PFSK-1 (cell line): ENCODE measurements at regions not wholly inside any gene's neighbourhood (a gene's known extent, or its start where the extent isn't known, plus 50 kb on each side); places are given as distances from the start of the nearest gene placed in this dataset.

Source experiments
- FOXP2 ChIP-seq: optimal IDR thresholded peaks from 2 replicates; pipeline ENCODE3; 2011; ENCODE audit warnings: borderline replicate concordance, control low read depth, inconsistent platforms; ENCODE audit not compliant: insufficient read depth; ENCODE audit errors: extremely low read length, extremely low read depth
- POLR2AphosphoS5 ChIP-seq: IDR thresholded peaks from 2 replicates; pipeline ENCODE4 v1.6.1; 2012; ENCODE audit warnings: low read depth, mild to moderate bottlenecking, control low read depth, low read length, moderate library complexity
- SIN3A ChIP-seq: IDR thresholded peaks from 2 replicates; pipeline ENCODE4 v1.6.1; 2012; ENCODE audit warnings: mild to moderate bottlenecking, low read length, moderate library complexity, borderline replicate concordance; ENCODE audit not compliant: insufficient read depth
- TAF1 ChIP-seq: IDR thresholded peaks from 2 replicates; pipeline ENCODE4 v1.6.1; 2012; ENCODE audit warnings: low read length, control low read depth, borderline replicate concordance; ENCODE audit not compliant: insufficient read depth
- TF ChIP-seq, protein P1 (sequence below), 2 experiments: IDR thresholded peaks; 2 replicates each; pipeline versions ENCODE4 v1.6.1 to v1.8.0; 2011 to 2012; ENCODE audit warnings: low read depth in 2 of 2, low read length in 2 of 2, control low read depth in 1 of 2, inconsistent platforms in 1 of 2, mild to moderate bottlenecking in 1 of 2, moderate library complexity in 1 of 2; ENCODE audit not compliant: insufficient read depth in 1 of 2

DNA sequence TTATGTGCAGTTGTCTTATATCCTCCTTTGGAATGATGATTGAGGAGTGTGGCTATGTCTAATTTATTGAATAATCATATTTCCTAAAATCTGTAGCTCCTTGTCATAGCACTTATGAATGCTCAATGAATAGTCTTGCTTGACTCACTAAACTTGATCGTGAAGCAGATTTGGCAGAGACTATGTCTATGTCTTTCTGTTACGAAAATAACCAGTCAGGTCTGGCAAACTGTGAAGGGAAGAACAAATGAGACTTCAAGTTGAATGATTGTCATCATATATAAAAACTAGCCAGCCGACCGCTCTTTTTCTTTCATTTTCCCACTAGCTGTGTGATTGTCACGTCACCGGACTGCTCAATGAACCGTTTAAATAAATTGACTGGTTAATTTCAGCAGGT lies 1303.9 kb upstream of the GJE1 start:
- TF ChIP-seq SIN3A (no peak), POLR2AphosphoS5 (no peak), TAF1 (no peak), FOXP2 (no peak)
- TF ChIP-seq, protein P1, sequence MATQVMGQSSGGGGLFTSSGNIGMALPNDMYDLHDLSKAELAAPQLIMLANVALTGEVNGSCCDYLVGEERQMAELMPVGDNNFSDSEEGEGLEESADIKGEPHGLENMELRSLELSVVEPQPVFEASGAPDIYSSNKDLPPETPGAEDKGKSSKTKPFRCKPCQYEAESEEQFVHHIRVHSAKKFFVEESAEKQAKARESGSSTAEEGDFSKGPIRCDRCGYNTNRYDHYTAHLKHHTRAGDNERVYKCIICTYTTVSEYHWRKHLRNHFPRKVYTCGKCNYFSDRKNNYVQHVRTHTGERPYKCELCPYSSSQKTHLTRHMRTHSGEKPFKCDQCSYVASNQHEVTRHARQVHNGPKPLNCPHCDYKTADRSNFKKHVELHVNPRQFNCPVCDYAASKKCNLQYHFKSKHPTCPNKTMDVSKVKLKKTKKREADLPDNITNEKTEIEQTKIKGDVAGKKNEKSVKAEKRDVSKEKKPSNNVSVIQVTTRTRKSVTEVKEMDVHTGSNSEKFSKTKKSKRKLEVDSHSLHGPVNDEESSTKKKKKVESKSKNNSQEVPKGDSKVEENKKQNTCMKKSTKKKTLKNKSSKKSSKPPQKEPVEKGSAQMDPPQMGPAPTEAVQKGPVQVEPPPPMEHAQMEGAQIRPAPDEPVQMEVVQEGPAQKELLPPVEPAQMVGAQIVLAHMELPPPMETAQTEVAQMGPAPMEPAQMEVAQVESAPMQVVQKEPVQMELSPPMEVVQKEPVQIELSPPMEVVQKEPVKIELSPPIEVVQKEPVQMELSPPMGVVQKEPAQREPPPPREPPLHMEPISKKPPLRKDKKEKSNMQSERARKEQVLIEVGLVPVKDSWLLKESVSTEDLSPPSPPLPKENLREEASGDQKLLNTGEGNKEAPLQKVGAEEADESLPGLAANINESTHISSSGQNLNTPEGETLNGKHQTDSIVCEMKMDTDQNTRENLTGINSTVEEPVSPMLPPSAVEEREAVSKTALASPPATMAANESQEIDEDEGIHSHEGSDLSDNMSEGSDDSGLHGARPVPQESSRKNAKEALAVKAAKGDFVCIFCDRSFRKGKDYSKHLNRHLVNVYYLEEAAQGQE (IDR thresholded peaks at IDR 0.05; ENCODE audit: insufficient read depth in 1 of 2, low read depth in 2 of 2, low read length in 2 of 2) = no peak

DNA sequence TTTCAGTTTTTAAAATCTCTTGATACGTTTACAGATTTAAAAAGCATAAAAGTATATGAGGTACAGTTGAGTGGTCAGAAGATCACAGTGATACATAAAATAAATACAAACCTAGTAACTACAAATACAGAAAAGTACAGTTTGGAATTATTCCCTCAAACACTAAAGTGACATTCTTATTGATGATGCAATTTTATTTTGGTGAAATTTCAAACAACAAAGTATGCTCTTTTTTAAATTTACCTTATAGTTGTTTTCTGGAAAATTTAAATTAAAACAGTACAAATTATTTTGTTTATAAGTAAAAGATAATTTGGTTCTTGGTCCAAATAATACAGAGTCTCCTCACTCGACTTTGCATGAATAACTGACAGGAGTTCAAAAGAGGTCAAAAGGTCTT lies 1305.1 kb upstream of the GJE1 start:
- TF ChIP-seq TAF1 (no peak), FOXP2 (no peak), POLR2AphosphoS5 (no peak), SIN3A (no peak)
- TF ChIP-seq, protein P1 (IDR thresholded peaks at IDR 0.05; ENCODE audit: insufficient read depth in 1 of 2, low read depth in 2 of 2, low read length in 2 of 2) = no peak

DNA sequence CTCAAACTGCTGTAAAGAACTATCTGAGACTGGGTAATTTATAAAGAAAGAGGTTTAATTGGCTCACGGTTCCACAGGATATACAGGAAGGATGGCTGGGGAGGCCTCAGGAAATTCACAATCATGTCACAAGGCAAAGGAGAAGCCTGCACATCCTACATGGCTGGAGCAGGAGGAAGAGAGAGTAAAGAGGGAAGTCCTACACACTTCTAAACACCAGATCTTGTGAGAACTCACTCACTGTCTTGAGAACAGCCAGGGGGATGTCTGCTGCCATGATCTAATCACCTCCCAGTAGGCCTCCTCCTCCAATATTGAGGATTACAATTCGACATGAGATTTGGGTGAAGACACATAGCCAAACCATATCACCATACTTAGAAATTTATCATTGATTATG lies 1307.0 kb upstream of the GJE1 start:
- no peak for TF ChIP-seq POLR2AphosphoS5
- TF ChIP-seq TAF1 = no peak
- TF ChIP-seq, protein P1 (IDR thresholded peaks at IDR 0.05; ENCODE audit: insufficient read depth in 1 of 2, low read depth in 2 of 2, low read length in 2 of 2) = no peak
- TF ChIP-seq FOXP2 = no peak
- TF ChIP-seq SIN3A = no peak

DNA sequence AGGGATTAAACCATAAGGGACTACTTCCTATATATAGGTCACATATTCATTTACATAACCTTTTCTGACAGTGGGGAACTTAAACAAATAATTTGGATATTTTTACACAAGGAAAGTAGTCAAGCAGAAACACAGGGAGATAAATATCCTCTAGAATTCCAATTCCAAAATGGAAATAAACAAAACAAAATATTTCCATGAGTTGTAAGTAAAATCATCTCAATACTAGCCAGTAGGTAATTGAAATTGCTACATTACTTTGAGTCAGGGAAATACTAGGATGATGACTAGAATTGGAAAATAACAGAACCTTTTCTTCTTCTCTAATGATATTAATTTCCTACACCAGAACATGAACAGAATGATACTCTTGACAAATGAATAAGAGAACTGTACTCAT lies 1308.1 kb upstream of the GJE1 start:
- no peak for TF ChIP-seq TAF1
- TF ChIP-seq, protein P1 (IDR thresholded peaks at IDR 0.05; ENCODE audit: insufficient read depth in 1 of 2, low read depth in 2 of 2, low read length in 2 of 2) = no peak
- no peak for TF ChIP-seq POLR2AphosphoS5
- no peak for TF ChIP-seq SIN3A
- TF ChIP-seq FOXP2 = no peak

DNA sequence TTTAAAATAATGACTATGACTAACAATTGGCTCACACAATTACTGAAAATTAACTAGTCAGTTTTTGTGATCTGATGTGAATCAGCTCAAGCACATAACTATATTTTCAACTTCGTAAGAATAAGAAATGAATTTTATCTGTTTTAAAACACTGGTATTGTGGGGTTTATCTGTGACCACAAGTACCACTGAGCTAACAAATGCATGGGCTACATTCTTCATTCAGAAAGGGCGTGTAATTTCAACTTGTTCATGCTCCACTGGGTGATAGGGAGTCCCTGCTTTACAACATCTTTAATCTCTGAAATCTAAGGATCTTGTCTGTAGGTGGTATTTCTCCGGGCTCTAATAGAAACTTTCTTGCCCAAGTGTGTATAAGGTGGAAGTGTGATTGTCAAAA lies 1311.5 kb upstream of the GJE1 start:
- TF ChIP-seq FOXP2 = no peak
- TF ChIP-seq POLR2AphosphoS5 = no peak
- TF ChIP-seq TAF1 = no peak
- no peak for TF ChIP-seq SIN3A
- TF ChIP-seq, protein P1 (IDR thresholded peaks at IDR 0.05; ENCODE audit: insufficient read depth in 1 of 2, low read depth in 2 of 2, low read length in 2 of 2) = no peak
